Ishikawa (cell line): ENCODE measurements at regions not wholly inside any gene's neighbourhood (a gene's known extent, or its start where the extent isn't known, plus 50 kb on each side); places are given as distances from the start of the nearest gene placed in this dataset.
A peak's percentile ranks its signal among the peaks of the same experiment; 100 is the strongest.

Source experiments
- CEBPB ChIP-seq: IDR thresholded peaks from 2 replicates; pipeline ENCODE4 v1.6.1; 2012
- CREB1 ChIP-seq: IDR thresholded peaks from 2 replicates; pipeline ENCODE4 v1.6.1; 2012; ENCODE audit warnings: low read depth
- EGR1 ChIP-seq: IDR thresholded peaks from 2 replicates; pipeline ENCODE4 v1.6.1; 2012
- EP300 ChIP-seq: IDR thresholded peaks from 2 replicates; pipeline ENCODE4 v1.6.1; 2012; ENCODE audit warnings: borderline replicate concordance
- FOXM1 ChIP-seq: IDR thresholded peaks from 2 replicates; pipeline ENCODE4 v1.6.1; 2012; ENCODE audit warnings: low read depth, borderline replicate concordance
- MAX ChIP-seq: IDR thresholded peaks from 2 replicates; pipeline ENCODE4 v1.6.1; 2012
- NFIC ChIP-seq: IDR thresholded peaks from 2 replicates; pipeline ENCODE4 v1.6.1; 2012
- RAD21 ChIP-seq: IDR thresholded peaks from 2 replicates; pipeline ENCODE4 v1.6.1; 2012; ENCODE audit warnings: low read depth
- TAF1 ChIP-seq: IDR thresholded peaks from 2 replicates; pipeline ENCODE4 v1.6.1; 2012; ENCODE audit warnings: low read depth, mild to moderate bottlenecking
- TCF12 ChIP-seq: IDR thresholded peaks from 2 replicates; pipeline ENCODE4 v1.6.1; 2012; ENCODE audit warnings: low read depth
- TEAD4 ChIP-seq: IDR thresholded peaks from 2 replicates; pipeline ENCODE4 v1.6.1; 2012
- USF1 ChIP-seq: IDR thresholded peaks from 2 replicates; pipeline ENCODE4 v1.6.1; 2012
- YY1 ChIP-seq: IDR thresholded peaks from 2 replicates; pipeline ENCODE4 v1.6.1; 2012; ENCODE audit warnings: low read depth
- ZBTB7A ChIP-seq: IDR thresholded peaks from 2 replicates; pipeline ENCODE4 v1.6.1; 2012; ENCODE audit warnings: low read depth
- TF ChIP-seq, protein P1 (sequence below): IDR thresholded peaks from 2 replicates; pipeline ENCODE4 v1.6.1; 2012; ENCODE audit warnings: low read depth, mild to moderate bottlenecking

DNA sequence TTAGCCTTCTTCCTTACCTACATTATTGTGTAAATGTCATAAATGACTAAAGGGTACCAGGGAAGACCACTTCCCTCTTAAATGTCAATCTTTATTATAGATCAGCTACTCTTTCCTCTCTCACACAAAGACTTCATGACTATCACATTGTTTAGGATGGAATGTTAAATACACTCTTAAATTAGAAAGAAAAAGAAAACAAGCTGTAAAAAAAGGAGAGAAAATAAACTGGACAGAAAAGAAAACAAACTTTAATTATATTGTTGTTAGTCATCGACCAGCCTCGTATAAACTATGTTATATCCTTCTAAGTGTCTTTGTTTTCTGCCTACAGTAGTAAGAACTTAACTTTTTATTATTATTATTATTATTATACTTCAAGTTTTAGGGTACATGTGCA lies 666.4 kb upstream of the NR3C2 start:
- no peak for TF ChIP-seq ZBTB7A
- no peak for TF ChIP-seq YY1
- no peak for TF ChIP-seq TEAD4
- no peak for TF ChIP-seq FOXM1
- TF ChIP-seq TCF12: no peak
- TF ChIP-seq MAX: no peak
- no peak for TF ChIP-seq NFIC
- TF ChIP-seq, protein P1, sequence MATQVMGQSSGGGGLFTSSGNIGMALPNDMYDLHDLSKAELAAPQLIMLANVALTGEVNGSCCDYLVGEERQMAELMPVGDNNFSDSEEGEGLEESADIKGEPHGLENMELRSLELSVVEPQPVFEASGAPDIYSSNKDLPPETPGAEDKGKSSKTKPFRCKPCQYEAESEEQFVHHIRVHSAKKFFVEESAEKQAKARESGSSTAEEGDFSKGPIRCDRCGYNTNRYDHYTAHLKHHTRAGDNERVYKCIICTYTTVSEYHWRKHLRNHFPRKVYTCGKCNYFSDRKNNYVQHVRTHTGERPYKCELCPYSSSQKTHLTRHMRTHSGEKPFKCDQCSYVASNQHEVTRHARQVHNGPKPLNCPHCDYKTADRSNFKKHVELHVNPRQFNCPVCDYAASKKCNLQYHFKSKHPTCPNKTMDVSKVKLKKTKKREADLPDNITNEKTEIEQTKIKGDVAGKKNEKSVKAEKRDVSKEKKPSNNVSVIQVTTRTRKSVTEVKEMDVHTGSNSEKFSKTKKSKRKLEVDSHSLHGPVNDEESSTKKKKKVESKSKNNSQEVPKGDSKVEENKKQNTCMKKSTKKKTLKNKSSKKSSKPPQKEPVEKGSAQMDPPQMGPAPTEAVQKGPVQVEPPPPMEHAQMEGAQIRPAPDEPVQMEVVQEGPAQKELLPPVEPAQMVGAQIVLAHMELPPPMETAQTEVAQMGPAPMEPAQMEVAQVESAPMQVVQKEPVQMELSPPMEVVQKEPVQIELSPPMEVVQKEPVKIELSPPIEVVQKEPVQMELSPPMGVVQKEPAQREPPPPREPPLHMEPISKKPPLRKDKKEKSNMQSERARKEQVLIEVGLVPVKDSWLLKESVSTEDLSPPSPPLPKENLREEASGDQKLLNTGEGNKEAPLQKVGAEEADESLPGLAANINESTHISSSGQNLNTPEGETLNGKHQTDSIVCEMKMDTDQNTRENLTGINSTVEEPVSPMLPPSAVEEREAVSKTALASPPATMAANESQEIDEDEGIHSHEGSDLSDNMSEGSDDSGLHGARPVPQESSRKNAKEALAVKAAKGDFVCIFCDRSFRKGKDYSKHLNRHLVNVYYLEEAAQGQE: no peak
- no peak for TF ChIP-seq TAF1
- TF ChIP-seq CEBPB: no peak
- no peak for TF ChIP-seq RAD21
- TF ChIP-seq EGR1: no peak
- TF ChIP-seq EP300: no peak
- no peak for TF ChIP-seq CREB1
- TF ChIP-seq USF1: no peak

DNA sequence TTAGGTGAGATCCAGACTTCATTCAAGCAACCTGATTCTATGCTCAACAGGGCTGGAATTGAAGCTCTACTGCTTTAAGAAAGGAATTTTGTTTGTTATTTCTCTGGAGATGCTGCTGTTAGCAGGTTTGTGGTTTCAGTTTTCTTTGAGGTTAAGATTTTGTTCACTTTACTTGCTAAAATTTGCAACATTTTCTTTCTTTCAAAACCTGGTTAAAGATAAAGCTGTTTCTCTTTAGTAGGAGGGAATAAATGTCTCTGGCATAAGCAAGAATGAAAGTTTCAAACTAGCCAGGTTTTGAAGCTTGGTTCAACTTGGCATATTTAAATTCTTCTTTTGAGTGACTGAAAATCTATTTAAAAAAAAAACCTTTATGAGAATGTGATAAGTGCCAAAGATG lies 660.6 kb upstream of the NR3C2 start:
- no peak for TF ChIP-seq MAX
- no peak for TF ChIP-seq NFIC
- no peak for TF ChIP-seq CREB1
- TF ChIP-seq TEAD4: no peak
- no peak for TF ChIP-seq EP300
- no peak for TF ChIP-seq YY1
- TF ChIP-seq FOXM1: no peak
- TF ChIP-seq RAD21: no peak
- TF ChIP-seq, protein P1: no peak
- no peak for TF ChIP-seq CEBPB
- TF ChIP-seq TAF1: no peak

DNA sequence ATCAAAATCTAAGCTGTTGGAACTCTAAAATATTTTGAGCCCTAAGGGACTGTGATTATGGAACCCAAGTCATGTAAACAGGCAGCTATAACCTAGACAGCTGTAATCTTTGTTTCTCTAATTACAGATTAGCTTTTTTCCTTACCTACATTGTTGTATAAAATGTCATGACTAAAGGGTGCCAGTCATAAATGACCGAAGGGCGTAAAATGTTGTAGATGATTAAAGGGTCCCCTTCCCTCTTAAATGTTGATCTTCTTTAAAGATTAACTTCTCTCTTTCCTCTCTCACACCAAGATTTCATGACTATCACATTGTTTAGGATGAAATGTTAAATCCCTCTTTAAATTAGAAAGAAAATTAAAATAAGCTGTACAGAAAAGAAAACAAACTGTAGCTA lies 659.4 kb upstream of the NR3C2 start:
- TF ChIP-seq FOXM1 (no peak), TAF1 (no peak), YY1 (no peak), CEBPB (no peak), CREB1 (no peak), TEAD4 (no peak), TCF12 (no peak), MAX (no peak), USF1 (no peak), NFIC (no peak), EP300 (no peak), RAD21 (no peak), ZBTB7A (no peak), EGR1 (no peak)
- TF ChIP-seq, protein P1: no peak

DNA sequence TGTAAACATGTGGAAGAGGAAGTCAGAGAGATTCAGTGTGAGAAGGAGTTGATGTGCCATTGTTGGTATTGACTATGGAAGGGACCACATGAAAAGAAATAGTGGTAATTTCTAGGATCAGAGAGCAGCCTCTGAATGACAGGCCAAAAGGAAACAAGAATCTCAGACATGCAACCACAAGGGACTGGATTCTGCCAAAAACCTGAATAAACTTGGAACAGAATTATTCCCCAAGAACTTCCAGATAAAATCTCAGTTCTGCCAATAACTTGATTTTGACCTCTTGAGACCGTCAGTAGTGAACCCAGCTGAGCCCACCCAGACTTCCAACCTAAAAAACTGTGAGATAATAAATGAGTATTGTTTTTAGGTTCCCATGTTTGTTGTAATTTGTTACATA lies 653.6 kb upstream of the NR3C2 start:
- TF ChIP-seq EGR1: no peak
- TF ChIP-seq ZBTB7A: no peak
- no peak for TF ChIP-seq CEBPB
- no peak for TF ChIP-seq NFIC

- no peak for TF ChIP-seq RAD21
- no peak for TF ChIP-seq YY1
- no peak for TF ChIP-seq TCF12
- TF ChIP-seq NFIC: 0 out of 2 replicates have a peak, but pooled peaks have one; percentile 13
These were observed 652.8 kb upstream of the NR3C2 start for GRCh38 chr4:149095001-149095400.

DNA sequence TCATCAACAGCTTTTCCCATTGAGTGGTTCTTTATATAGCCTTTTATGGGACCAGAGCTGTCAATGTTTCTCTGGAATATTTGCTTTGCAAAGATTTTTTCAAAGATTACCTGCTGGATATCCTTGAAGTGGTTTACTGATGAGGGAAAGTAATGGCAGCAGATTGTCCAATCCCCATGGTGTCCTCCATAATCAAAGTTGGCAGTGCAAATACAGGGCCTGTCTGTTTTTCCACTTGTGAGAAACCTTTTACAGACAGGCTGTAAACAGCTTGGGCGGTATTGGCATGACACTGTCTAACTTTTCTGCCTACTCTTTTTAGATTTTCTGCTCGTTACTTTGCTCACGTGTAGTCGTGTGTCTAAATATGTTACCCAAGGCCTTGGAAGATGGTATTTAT lies 641.9 kb upstream of the NR3C2 start:
- no peak for TF ChIP-seq ZBTB7A
- TF ChIP-seq TEAD4: no peak
- TF ChIP-seq EP300: no peak
- no peak for TF ChIP-seq USF1
- no peak for TF ChIP-seq CREB1
- no peak for TF ChIP-seq TAF1
- TF ChIP-seq MAX: no peak
- TF ChIP-seq YY1: no peak
- TF ChIP-seq, protein P1: no peak
- TF ChIP-seq NFIC: no peak
- TF ChIP-seq CEBPB: no peak
- no peak for TF ChIP-seq TCF12
- TF ChIP-seq EGR1: no peak
- TF ChIP-seq FOXM1: no peak
- TF ChIP-seq RAD21: no peak
